NCI-H1092 treated with DMSO at 0.1 percent for 48 hours (cell line): ENCODE measurements at regions not wholly inside any gene's neighbourhood (a gene's known extent, or its start where the extent isn't known, plus 50 kb on each side); places are given as distances from the start of the nearest gene placed in this dataset.
"Not testable (repeated sequence)": the region's sequence is repeated elsewhere in the genome, so short reads cannot be mapped to it uniquely, and the experiment has no call there.

Source experiments
- DNase-seq: peaks from one replicate; lab custom pipeline; 2025; lab: John Stamatoyannopoulos, UW

DNA sequence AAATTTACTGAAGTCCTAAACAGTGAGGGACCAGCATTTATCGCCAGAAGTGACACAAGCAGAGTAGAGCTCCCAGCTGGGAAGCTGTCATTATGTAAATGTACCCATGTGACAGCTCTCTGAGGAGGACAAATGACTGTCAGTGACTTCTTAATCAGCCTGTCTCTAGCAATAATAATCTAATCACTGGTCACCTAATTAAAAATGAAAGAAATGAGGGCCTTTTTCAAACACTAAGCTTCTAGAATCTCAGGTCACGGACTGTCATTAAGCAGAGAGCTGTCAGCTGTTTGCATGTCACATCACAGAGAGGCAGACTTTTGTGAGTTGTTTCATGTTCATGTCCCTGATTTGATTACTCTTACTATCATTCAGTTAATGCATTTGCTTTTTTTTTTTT is 77.9 kb upstream of the FBXL17 start:
- DNase-seq, result no peak

DNA sequence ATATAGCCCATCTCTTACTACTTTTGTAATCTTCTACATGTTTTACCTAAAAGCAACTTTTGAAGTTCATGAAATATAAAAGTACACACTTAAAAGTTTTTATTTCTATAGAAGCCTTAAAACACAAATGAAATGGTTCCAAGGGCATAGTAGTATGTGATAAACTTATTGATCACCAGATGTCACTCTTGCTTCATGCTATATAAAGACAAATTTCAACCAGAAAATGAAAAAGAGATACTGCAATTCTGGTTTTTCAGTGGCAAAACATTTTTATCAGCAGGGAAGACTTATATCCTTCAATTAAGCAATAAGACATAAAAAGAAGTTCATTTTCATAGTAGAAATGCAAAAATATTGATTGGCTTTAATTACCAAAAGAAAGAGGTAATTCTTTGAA is 69.4 kb upstream of the FBXL17 start:
- DNase-seq, result no peak

DNA sequence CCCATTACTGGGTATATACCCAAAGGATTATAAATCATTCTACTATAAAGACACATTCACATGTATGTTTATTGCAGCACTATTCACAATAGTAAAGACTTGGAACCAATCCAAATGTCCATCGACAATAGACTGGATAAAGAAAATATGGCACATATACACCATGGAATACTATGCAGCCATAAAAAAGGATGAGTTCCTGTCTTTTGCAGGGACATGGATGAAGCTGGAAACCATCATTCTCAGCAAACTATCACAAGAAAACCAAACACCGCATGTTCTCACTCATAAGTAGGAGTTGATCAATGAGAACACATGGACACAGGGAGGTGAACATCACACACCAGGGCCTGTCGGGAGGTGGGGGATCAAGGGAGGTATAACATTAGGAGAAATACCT is 62.2 kb upstream of the FBXL17 start:
- DNase-seq, result not testable (repeated sequence)

DNA sequence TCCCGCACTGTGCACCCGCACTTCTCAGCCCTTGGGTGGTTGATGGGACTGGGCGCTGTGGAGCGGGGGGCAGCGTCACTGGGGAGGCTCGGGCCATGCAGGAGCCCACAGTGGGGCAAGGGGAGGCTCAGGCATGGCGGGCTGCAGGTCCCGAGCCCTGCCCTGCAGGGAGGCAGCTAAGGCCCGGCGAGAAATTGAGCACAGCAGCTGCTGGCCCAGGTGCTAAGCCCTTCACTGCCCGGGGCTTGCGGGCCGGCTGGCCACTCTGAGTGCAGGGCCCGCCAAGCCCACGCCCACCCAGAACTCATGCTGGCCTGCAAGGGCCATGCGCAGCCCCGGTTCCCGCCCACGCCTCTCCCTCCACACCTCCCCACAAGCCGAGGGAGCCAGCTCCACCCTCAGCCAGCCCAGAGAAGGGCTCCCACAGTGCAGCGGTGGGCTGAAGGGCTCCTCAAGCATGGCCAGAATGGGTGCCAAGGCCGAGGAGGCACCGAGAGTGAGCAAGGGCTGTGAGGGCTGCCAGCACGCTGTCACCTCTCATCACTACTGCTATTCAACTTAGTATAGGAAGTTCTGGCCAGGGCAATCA is 60.3 kb upstream of the FBXL17 start:
- not testable (repeated sequence) for DNase-seq

DNA sequence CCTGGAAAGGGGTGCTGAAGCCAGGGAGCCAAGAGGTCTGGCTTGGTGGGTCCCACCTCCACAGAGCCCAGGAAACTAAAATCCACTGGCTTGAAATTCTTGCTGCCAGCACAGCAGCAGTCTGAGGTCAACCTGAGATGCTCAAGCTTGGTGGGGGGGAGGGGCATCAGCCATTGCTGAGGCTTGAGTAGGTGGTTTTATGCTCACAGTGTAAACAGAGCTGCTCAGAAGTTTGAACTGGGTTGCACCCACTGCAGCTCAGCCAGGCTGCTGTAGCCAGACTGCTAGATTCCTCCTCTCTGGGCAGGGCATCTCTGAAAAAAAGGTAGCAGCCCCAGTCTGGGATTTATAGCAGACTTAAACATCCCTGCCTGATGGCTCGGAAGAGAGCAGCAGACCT is 55.5 kb upstream of the FBXL17 start:
- DNase-seq, result no peak

DNA sequence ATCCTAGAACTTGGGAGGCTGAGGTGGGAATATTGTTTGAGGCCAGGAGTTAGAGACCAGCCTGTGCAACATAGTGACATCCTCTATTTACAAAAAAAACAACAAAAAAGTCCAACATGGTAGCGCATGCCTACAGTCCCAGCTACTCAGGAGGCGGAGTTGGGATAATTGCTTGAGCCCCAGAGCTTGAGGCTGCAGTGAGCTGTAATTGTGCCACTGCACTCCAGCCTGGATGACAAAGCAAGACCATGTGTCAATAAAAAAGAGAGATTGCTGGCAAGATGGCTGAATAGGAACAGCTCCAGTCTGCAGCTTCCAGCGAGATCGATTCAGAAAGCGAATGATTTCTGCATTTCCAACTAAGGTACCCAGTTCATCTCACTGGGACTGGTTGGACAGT is 54.8 kb upstream of the FBXL17 start:
- no peak for DNase-seq

DNA sequence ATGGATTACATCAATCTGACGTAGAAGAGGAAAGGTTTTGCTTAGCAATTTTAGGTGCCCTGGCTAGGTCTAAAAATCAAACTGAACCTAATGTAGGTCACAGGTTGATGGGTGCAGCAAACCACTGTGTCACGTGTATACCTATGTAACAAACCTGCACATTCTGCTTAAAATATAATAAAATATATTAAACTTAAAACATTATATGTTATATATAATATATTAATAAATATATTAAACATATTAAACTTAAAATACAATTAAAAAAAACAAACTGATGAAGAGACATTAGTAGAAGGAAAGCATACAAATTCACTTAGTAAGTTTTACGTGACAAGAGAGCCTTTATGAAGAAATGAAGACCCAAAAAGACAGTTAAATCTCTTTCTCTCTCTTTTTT is 51.7 kb upstream of the FBXL17 start:
- no peak for DNase-seq

DNA sequence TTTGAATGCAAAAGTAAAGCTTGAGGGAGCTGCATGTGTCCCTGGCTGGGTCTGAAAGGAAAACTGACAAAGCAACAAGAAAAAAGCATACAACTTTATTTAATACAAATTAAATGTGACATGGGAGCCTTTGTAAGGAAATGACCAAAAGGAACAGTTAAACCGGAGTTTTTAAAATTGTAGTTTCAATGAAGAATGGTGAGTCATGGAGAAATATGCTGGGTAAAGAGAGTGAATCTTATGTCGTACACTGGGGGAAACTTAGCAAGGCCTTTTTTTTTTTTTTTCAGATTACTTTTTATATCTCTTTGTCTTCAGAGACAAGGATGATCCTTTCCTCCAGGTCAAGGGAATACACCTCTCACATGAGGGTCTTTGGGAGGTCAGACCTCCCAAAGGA is 50.1 kb upstream of the FBXL17 start:
- DNase-seq, result no peak
